GM12873 (cell line): ENCODE measurements at regions not wholly inside any gene's neighbourhood (a gene's known extent, or its start where the extent isn't known, plus 50 kb on each side); places are given as distances from the start of the nearest gene placed in this dataset.

Source experiments
- TF ChIP-seq, protein P1 (sequence below): IDR thresholded peaks from 2 replicates; pipeline ENCODE4 v1.5.1; 2012; ENCODE audit warnings: low read depth, mild to moderate bottlenecking, moderate library complexity, low read length, control low read depth; ENCODE audit not compliant: insufficient read depth; ENCODE audit errors: missing control alignments

DNA sequence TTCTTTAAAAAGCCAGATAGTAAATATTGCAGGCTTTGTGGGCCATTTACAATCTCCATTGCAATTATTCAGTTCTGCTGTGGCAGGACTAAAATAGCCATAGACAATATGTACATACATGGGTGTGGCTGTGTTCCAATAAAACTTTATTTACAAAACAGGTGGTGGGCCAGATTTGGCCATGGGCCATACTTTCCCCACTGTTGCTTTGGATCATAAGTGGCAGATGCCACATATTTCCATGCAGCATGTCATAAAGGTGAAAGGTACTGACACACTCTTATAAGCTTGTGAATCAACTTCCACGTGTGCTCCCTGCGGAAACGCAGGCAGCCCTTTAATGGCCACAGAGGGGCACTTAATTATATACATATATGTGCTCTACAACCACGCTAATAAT is 244.4 kb upstream of the FOXN3 start:
- TF ChIP-seq, protein P1, sequence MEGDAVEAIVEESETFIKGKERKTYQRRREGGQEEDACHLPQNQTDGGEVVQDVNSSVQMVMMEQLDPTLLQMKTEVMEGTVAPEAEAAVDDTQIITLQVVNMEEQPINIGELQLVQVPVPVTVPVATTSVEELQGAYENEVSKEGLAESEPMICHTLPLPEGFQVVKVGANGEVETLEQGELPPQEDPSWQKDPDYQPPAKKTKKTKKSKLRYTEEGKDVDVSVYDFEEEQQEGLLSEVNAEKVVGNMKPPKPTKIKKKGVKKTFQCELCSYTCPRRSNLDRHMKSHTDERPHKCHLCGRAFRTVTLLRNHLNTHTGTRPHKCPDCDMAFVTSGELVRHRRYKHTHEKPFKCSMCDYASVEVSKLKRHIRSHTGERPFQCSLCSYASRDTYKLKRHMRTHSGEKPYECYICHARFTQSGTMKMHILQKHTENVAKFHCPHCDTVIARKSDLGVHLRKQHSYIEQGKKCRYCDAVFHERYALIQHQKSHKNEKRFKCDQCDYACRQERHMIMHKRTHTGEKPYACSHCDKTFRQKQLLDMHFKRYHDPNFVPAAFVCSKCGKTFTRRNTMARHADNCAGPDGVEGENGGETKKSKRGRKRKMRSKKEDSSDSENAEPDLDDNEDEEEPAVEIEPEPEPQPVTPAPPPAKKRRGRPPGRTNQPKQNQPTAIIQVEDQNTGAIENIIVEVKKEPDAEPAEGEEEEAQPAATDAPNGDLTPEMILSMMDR, result no peak

GRCh38 chr14:89660166-89660565 is 243.1 kb upstream of the FOXN3 start:
- TF ChIP-seq, protein P1, result no peak

- TF ChIP-seq, protein P1, result no peak
Observed at GRCh38 chr14:89658977-89659670, 242.1 kb upstream of the FOXN3 start.

- TF ChIP-seq, protein P1, result no peak
Observed at GRCh38 chr14:89657014-89657413, 240.0 kb upstream of the FOXN3 start.

DNA sequence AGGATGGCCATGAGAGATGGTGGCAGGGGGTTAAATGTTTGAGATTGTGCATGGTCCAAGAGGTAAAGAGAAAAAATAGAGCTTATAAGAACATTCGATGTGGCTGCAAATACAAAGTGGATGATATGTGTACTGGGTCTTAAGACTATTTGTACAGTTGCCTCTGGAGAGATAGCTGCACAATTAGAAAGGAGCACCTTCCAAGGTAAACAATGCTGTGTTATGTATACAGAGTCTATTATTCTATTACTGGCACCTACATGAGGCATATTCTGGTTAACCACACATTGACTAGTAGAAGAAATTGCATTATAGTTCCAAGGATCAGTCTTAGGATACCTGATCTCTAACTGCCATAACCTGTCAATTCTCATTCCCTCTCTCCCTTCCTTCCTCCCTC is 238.0 kb upstream of the FOXN3 start:
- TF ChIP-seq, protein P1, result no peak

DNA sequence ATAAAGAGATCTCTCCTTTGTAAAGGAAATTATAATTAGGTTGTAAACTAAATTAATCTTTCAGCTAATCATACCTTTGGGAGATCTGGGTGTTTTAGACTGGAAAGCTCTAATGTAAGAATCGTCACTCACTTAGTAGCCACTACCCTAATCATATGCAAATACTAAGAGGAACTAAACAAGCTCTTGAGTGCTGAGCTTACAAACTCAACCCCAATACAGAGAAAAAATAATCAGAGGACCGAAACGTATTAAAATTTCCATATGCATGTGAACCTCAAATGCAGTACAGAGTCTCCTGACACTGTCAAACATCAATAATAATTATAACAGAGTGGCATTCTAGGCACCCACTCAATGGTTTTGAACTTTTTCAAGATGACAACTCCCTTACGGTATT is 235.3 kb upstream of the FOXN3 start:
- TF ChIP-seq, protein P1, result no peak

DNA sequence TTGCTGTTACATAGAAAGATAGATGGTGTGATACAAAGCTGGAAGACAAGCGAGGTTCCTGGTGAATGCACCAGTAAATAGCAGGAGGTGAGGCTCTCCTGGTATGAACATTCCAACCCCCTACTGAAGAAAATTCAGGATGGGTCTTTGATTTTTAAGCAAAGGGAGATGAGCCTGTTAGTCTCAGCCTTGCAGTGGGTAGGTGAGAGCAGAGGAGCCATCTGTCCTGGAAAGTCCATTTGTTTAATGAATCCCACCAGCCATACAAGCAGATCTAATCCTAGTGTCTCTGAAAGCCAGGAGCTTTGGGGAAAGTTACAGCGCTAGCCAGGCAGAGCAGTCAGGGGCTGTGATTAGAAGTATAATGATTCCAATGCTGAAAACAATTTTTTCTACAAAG is 234.8 kb upstream of the FOXN3 start:
- TF ChIP-seq, protein P1, result no peak
